MM.1S (cell line): ENCODE measurements at regions not wholly inside any gene's neighbourhood (a gene's known extent, or its start where the extent isn't known, plus 50 kb on each side); places are given as distances from the start of the nearest gene placed in this dataset.

Experiments
- EZH2 ChIP-seq: fragments of 300-600 bp; sonication (generic); optimal IDR thresholded peaks from 2 replicates; pipeline ENCODE3; 2017; ENCODE audit warnings: low read depth, mild to moderate bottlenecking, antibody characterized with exemption, low read length, mixed read lengths
- EZH2phosphoT487 ChIP-seq: fragments of 300-600 bp; sonication (generic); IDR thresholded peaks from 2 replicates; pipeline ENCODE4 v1.6.1; 2018; ENCODE audit warnings: antibody characterized with exemption, low read length
- TF ChIP-seq, protein P1 (sequence below): fragments of 300-600 bp; sonication (generic); IDR thresholded peaks from 2 replicates; pipeline ENCODE4 v1.5.1; 2016; ENCODE audit warnings: antibody characterized with exemption, low read length, mixed read lengths

DNA sequence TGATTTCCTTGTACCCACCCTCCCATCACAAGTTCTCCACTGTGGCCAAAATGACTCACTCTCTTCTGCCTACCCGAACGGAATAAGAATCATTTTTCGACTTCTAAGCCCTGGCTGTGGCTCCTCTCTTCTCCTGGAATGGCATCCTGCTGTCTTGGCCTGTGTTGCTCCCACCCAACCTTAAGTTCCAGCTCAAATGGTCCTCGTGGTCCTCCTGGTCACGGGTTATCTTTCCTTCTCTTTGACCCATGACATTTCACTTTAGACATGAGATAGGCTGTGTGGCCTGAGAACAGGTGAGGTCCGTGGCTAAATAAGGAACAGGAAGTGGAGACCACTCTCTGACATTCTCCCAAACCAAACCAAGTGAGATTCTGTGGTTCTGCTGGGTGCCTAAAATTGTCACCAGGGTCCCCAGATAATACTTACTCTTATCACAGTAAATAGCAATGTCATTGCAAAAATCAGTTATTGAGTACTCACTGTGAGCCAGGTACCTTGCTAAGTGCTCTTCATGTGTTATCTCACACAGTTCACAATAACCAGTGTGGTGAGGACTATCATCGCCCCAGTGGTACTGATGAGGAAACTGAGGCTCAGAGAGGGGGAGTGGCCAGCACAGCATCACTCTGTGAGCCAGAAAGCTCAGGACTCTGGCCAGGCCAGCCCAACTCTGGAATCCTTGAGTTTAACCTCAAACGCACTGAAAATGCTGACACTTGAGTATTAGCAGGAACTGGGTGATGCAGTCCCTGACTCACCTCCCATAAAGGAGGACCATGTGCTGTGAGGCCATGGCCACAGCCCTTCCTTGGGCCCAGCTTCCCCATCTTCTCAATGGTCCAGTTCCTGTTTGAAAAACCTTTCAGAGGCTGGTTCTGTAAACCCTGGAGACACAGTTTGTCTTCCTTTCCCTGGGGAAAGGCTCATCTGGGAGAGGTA lies 74.8 kb upstream of the SIRPA start:
- TF ChIP-seq, protein P1, sequence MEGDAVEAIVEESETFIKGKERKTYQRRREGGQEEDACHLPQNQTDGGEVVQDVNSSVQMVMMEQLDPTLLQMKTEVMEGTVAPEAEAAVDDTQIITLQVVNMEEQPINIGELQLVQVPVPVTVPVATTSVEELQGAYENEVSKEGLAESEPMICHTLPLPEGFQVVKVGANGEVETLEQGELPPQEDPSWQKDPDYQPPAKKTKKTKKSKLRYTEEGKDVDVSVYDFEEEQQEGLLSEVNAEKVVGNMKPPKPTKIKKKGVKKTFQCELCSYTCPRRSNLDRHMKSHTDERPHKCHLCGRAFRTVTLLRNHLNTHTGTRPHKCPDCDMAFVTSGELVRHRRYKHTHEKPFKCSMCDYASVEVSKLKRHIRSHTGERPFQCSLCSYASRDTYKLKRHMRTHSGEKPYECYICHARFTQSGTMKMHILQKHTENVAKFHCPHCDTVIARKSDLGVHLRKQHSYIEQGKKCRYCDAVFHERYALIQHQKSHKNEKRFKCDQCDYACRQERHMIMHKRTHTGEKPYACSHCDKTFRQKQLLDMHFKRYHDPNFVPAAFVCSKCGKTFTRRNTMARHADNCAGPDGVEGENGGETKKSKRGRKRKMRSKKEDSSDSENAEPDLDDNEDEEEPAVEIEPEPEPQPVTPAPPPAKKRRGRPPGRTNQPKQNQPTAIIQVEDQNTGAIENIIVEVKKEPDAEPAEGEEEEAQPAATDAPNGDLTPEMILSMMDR: no peak
- TF ChIP-seq EZH2 (no peak), EZH2phosphoT487 (no peak)
